ENCODE measurements at regions not wholly inside any gene's neighbourhood (a gene's known extent, or its start where the extent isn't known, plus 50 kb on each side); places are given as distances from the start of the nearest gene placed in this dataset.
"Not testable (repeated sequence)": the region's sequence is repeated elsewhere in the genome, so short reads cannot be mapped to it uniquely, and the experiment has no call there.

GRCh38 chr1:90236493-90236892, 241.6 kb downstream of the ZNF326 start:
- no peaks in the 10 kb centered on the region for H3K36me3 ChIP-seq (ENCODE audit: control insufficient read depth, insufficient read depth, low read length)
- no peaks in the 10 kb centered on the region for H3K27me3 ChIP-seq (ENCODE audit: control insufficient read depth, insufficient read depth, low read length)
- H3K4me3 ChIP-seq (ENCODE audit: low read length) = no peak overlapping the region
- 93% methylated on average over 5 of the region's 6 CpGs for WGBS (ENCODE audit: insufficient coverage)
- no peak for DNase-seq
- no peak overlapping the region for H3K27ac ChIP-seq (ENCODE audit: low read length)
- H3K9me3 ChIP-seq (replicated peaks; ENCODE audit: control insufficient read depth, low read depth, low read length) = no peaks in the 10 kb centered on the region
- no peaks in the 10 kb centered on the region for H3K4me1 ChIP-seq (ENCODE audit: control insufficient read depth, insufficient read depth, low read length)

DNA sequence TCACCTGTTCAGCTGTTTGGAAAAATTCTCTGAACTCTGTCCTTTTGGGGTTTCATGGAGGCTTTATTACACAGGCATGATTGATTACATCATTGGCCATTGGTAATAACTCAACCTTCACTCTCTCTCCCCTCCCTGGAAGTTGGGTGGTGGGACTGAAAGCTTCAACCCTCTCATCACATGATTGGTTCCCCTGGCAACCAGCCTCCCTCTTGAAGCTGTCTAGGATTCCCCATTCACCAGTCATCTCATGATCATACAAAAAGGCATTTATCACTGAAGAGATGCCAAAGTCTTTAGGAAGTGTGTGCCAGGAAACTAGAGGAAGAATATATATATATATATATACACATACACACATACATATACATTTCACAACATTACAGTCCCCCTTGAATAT, 228.5 kb downstream of the ZNF326 start:
- no peak overlapping the region for H3K4me3 ChIP-seq (ENCODE audit: low read length)
- DNase-seq = no peak
- H3K27me3 ChIP-seq (ENCODE audit: control insufficient read depth, insufficient read depth, low read length) = no peaks in the 10 kb centered on the region
- no peaks in the 10 kb centered on the region for H3K4me1 ChIP-seq (ENCODE audit: control insufficient read depth, insufficient read depth, low read length)
- peaks cover 5% of the 10 kb centered on the region for H3K9me3 ChIP-seq (replicated peaks; ENCODE audit: control insufficient read depth, low read depth, low read length)
- no peak overlapping the region for H3K27ac ChIP-seq (ENCODE audit: low read length)
- H3K36me3 ChIP-seq (ENCODE audit: control insufficient read depth, insufficient read depth, low read length) = no peaks in the 10 kb centered on the region

GRCh38 chr1:90220941-90221693, 226.2 kb downstream of the ZNF326 start:
- H3K27me3 ChIP-seq (ENCODE audit: control insufficient read depth, insufficient read depth, low read length) = no peaks in the 10 kb centered on the region
- no peak overlapping the region for H3K4me3 ChIP-seq (ENCODE audit: low read length)
- DNase-seq = peak; percentile 16
- peaks cover 5% of the 10 kb centered on the region for H3K9me3 ChIP-seq (replicated peaks; ENCODE audit: control insufficient read depth, low read depth, low read length)
- no peak overlapping the region for H3K27ac ChIP-seq (ENCODE audit: low read length)
- H3K4me1 ChIP-seq (ENCODE audit: control insufficient read depth, insufficient read depth, low read length) = no peaks in the 10 kb centered on the region
- WGBS (ENCODE audit: insufficient coverage) = no CpG with 5 or more reads among the region's 5 CpGs
- no peaks in the 10 kb centered on the region for H3K36me3 ChIP-seq (ENCODE audit: control insufficient read depth, insufficient read depth, low read length)

GRCh38 chr1:90220496-90220895, 225.6 kb downstream of the ZNF326 start:
- no peaks in the 10 kb centered on the region for H3K4me1 ChIP-seq (ENCODE audit: control insufficient read depth, insufficient read depth, low read length)
- H3K4me3 ChIP-seq (ENCODE audit: low read length) = no peak overlapping the region
- WGBS (ENCODE audit: insufficient coverage) = 59% methylated on average over 3 of the region's 3 CpGs
- H3K36me3 ChIP-seq (ENCODE audit: control insufficient read depth, insufficient read depth, low read length) = no peaks in the 10 kb centered on the region
- H3K9me3 ChIP-seq (replicated peaks; ENCODE audit: control insufficient read depth, low read depth, low read length) = peaks cover 3% of the 10 kb centered on the region
- DNase-seq = no peak
- H3K27ac ChIP-seq (ENCODE audit: low read length) = no peak overlapping the region
- no peaks in the 10 kb centered on the region for H3K27me3 ChIP-seq (ENCODE audit: control insufficient read depth, insufficient read depth, low read length)

- H3K9me3 ChIP-seq (replicated peaks; ENCODE audit: control insufficient read depth, low read depth, low read length); DNase-seq; H3K4me1 ChIP-seq (ENCODE audit: control insufficient read depth, insufficient read depth, low read length); H3K4me3 ChIP-seq (ENCODE audit: low read length); H3K27ac ChIP-seq (ENCODE audit: low read length); H3K27me3 ChIP-seq (ENCODE audit: control insufficient read depth, insufficient read depth, low read length); H3K36me3 ChIP-seq (ENCODE audit: control insufficient read depth, insufficient read depth, low read length): not testable (repeated sequence)
- 86% methylated on average over 11 of the region's 27 CpGs for WGBS (ENCODE audit: insufficient coverage)
Observed at GRCh38 chr1:90219166-90219871, 224.4 kb downstream of the ZNF326 start.

DNA sequence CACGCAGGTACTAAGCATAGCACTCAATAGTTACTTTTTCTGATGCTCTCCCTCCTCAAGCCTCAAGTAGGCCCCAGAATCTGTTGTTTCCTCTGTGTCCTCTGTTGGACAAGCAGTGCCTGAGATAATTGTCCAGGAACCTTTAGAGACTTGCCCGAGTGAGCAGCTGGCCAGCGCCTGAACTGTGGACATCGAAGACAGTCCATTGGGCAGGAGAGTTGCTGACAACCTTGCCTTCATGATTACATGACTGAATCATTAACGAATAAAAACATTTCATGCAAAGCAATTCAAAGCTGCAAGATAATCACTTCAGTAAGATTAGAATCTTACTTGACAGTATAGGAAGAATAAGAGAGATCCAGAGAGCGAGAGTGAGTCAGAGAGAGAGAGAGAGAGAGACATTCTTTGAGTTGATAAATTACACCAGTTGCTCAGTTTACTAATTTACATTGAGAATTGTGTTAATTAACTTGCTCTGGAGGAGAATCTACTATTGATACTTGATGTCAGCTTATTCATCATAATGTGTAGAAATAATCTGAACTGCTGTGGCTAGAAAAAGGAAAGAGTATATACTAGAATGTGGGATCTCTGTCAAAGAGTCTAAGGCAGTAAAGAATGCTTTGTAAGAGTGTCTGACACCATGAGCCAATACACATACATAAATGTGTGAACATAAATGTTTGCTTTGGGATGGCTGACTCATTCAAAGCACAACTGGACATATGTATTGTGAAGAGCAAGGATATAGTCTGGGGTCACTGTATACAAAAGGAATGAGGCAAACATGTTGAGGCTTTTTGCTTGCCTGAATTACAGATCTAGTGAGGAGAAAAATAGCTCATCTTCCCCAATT, 216.0 kb downstream of the ZNF326 start:
- H3K4me3 ChIP-seq (ENCODE audit: low read length) = no peak overlapping the region
- H3K4me1 ChIP-seq (ENCODE audit: control insufficient read depth, insufficient read depth, low read length) = no peaks in the 10 kb centered on the region
- no peaks in the 10 kb centered on the region for H3K36me3 ChIP-seq (ENCODE audit: control insufficient read depth, insufficient read depth, low read length)
- WGBS (ENCODE audit: insufficient coverage) = 70% methylated on average over 3 of the region's 6 CpGs
- no peak overlapping the region for H3K27ac ChIP-seq (ENCODE audit: low read length)
- no peaks in the 10 kb centered on the region for H3K27me3 ChIP-seq (ENCODE audit: control insufficient read depth, insufficient read depth, low read length)
- no peak for DNase-seq
- no peaks in the 10 kb centered on the region for H3K9me3 ChIP-seq (replicated peaks; ENCODE audit: control insufficient read depth, low read depth, low read length)

GRCh38 chr1:90208949-90209348, 214.0 kb downstream of the ZNF326 start:
- H3K4me3 ChIP-seq (ENCODE audit: low read length) = no peak overlapping the region
- H3K27me3 ChIP-seq (ENCODE audit: control insufficient read depth, insufficient read depth, low read length) = no peaks in the 10 kb centered on the region
- no peak overlapping the region for H3K27ac ChIP-seq (ENCODE audit: low read length)
- no peaks in the 10 kb centered on the region for H3K36me3 ChIP-seq (ENCODE audit: control insufficient read depth, insufficient read depth, low read length)
- WGBS (ENCODE audit: insufficient coverage) = 80% methylated on average over 1 of the region's 5 CpGs
- H3K9me3 ChIP-seq (replicated peaks; ENCODE audit: control insufficient read depth, low read depth, low read length) = no peaks in the 10 kb centered on the region
- H3K4me1 ChIP-seq (ENCODE audit: control insufficient read depth, insufficient read depth, low read length) = no peaks in the 10 kb centered on the region
- no peak for DNase-seq

- Histone ChIP-seq H3K4me3 (ENCODE audit: low read length) (no peak overlapping the region), H3K27ac (ENCODE audit: low read length) (no peak overlapping the region), H3K9me3 (replicated peaks; ENCODE audit: control insufficient read depth, low read depth, low read length) (no peaks in the 10 kb centered on the region), H3K36me3 (ENCODE audit: control insufficient read depth, insufficient read depth, low read length) (no peaks in the 10 kb centered on the region), H3K4me1 (ENCODE audit: control insufficient read depth, insufficient read depth, low read length) (no peaks in the 10 kb centered on the region), H3K27me3 (ENCODE audit: control insufficient read depth, insufficient read depth, low read length) (no peaks in the 10 kb centered on the region)
- DNase-seq = no peak
Observed at GRCh38 chr1:90206260-90206659, 211.3 kb downstream of the ZNF326 start.

- no peak for DNase-seq
- Histone ChIP-seq H3K36me3 (ENCODE audit: control insufficient read depth, insufficient read depth, low read length) (no peaks in the 10 kb centered on the region), H3K27me3 (ENCODE audit: control insufficient read depth, insufficient read depth, low read length) (no peaks in the 10 kb centered on the region), H3K27ac (ENCODE audit: low read length) (no peak overlapping the region), H3K9me3 (replicated peaks; ENCODE audit: control insufficient read depth, low read depth, low read length) (no peaks in the 10 kb centered on the region), H3K4me1 (ENCODE audit: control insufficient read depth, insufficient read depth, low read length) (no peaks in the 10 kb centered on the region), H3K4me3 (ENCODE audit: low read length) (no peak overlapping the region)
- WGBS (ENCODE audit: insufficient coverage) = 76% methylated on average over 2 of the region's 2 CpGs
Observed at GRCh38 chr1:90204780-90205179, 209.9 kb downstream of the ZNF326 start.

DNA sequence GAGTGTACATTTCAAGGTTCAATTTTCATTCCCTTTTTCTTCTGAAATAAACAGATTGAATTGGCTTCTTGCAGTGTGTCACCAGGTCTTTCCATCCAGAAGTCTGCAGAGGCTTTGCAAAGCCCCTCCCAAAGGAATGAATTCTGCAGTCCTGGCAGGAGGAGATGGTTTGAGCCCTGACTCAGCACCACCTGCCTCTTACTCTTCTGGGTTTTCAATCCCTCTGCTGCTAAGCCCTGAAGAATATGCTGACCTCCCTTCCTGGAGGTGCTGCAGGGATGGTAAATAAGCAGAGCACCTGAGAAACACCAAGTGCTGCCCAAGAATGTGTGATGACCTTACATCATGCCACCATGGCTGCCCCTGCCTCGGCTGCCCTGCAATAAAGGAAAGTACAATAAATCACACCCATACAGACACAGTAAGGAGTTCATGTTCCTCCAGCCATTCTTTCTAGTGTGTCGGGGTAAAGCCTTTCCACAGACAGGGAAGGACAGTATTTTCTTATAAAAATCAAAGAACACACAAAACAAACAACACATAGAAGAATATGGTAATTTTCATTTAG, 209.2 kb downstream of the ZNF326 start:
- no peaks in the 10 kb centered on the region for H3K4me1 ChIP-seq (ENCODE audit: control insufficient read depth, insufficient read depth, low read length)
- no peaks in the 10 kb centered on the region for H3K36me3 ChIP-seq (ENCODE audit: control insufficient read depth, insufficient read depth, low read length)
- H3K27ac ChIP-seq (ENCODE audit: low read length) = no peak overlapping the region
- H3K4me3 ChIP-seq (ENCODE audit: low read length) = no peak overlapping the region
- no peaks in the 10 kb centered on the region for H3K27me3 ChIP-seq (ENCODE audit: control insufficient read depth, insufficient read depth, low read length)
- DNase-seq = no peak
- no CpG with 5 or more reads among the region's 2 CpGs for WGBS (ENCODE audit: insufficient coverage)
- H3K9me3 ChIP-seq (replicated peaks; ENCODE audit: control insufficient read depth, low read depth, low read length) = no peaks in the 10 kb centered on the region
